Liver (tissue), 3 donors: ENCODE measurements at regions not wholly inside any gene's neighbourhood (a gene's known extent, or its start where the extent isn't known, plus 50 kb on each side); places are given as distances from the start of the nearest gene placed in this dataset.

Source experiments
- CTCF ChIP-seq: fragments of 150-350 bp; IDR thresholded peaks from 2 replicates; pipeline ENCODE4 v1.5.1; 2017; ENCODE audit warnings: improper control_type of control experiment, low read depth, low read length; ENCODE audit not compliant: missing input control
- EGR1 ChIP-seq, 2 donors: IDR thresholded peaks; 2 replicates each; pipeline ENCODE4 v1.6.1; 2016 to 2018; ENCODE audit warnings: antibody characterized with exemption in 2 of 2, low read depth in 2 of 2
- GABPA ChIP-seq, 2 donors: IDR thresholded peaks in 1 of 2; conservative IDR thresholded peaks in 1 of 2; 2 replicates each; pipeline ENCODE4 v1.6.1; 2016; ENCODE audit warnings: antibody characterized with exemption in 2 of 2, mild to moderate bottlenecking in 1 of 2, moderate library complexity in 1 of 2
- JUND ChIP-seq, 2 donors: IDR thresholded peaks; 2 replicates each; pipeline ENCODE4 v1.6.1; 2016; ENCODE audit warnings: antibody characterized with exemption in 2 of 2
- MAX ChIP-seq: IDR thresholded peaks from 2 replicates; pipeline ENCODE4 v1.6.1; 2016; ENCODE audit warnings: antibody characterized with exemption
- TF ChIP-seq, protein P1 (sequence below): IDR thresholded peaks from 2 replicates; pipeline ENCODE4 v1.6.1; 2016; ENCODE audit warnings: antibody characterized with exemption
- donor health status: healthy.
- donor health status: healthy.

DNA sequence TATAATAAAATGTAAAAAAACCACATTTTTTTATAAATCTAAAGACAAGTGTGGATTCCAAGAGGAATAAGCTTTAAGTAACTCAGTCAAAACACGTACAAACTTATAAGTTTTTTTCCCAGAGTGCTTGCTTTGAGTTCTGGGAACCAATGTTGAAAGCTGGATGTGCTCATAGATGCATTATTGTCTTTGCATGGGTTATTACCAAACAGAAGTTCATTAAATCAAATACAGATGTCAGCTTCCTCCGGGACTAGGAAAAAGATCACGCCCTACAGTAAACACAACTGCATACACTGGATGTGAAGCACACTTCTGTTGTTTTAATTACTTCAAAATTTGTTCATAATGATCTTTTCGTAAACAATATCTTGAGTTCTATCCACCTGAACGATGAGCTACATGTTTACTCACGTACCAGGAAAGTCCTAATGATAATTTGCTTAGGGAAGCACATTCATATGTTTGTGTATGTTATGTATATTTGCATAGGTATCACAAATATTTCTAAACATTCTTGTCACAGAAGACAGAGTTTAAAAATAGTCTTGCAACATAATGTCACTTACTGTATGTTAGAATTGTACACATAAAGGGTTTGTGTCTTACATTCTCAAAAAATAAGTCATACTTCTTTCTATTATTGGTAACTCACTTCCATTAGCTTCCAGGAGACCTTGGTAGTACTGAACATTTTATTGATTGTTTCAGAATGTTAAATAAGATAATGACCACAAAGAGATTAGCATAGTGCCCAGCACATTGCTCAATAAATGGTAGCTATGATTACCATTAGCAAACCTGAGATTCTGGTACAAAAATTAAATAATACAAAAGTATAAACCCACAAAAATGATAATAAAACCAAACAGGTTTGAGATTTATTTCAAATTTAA lies 427.4 kb downstream of the CETN3 start:
- TF ChIP-seq, protein P1, sequence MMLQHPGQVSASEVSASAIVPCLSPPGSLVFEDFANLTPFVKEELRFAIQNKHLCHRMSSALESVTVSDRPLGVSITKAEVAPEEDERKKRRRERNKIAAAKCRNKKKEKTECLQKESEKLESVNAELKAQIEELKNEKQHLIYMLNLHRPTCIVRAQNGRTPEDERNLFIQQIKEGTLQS: no peak
- TF ChIP-seq CTCF (no peak), MAX (no peak), EGR1 (IDR thresholded peaks at IDR 0.05; ENCODE audit: low read depth in 2 of 2) (no peak), GABPA (IDR thresholded peaks at IDR 0.05 in 1 of 2, conservative IDR thresholded peaks at IDR 0.05 in 1 of 2) (no peak), JUND (IDR thresholded peaks at IDR 0.05) (no peak)
